RPMI8226 (cell line): ENCODE measurements at regions not wholly inside any gene's neighbourhood (a gene's known extent, or its start where the extent isn't known, plus 50 kb on each side); places are given as distances from the start of the nearest gene placed in this dataset.
A peak's percentile ranks its signal among the peaks of the same experiment; 100 is the strongest.

Experiments
- DNase-seq: peaks from one replicate; pipeline ENCODE4 v3.0.0-alpha.2; 2015

DNA sequence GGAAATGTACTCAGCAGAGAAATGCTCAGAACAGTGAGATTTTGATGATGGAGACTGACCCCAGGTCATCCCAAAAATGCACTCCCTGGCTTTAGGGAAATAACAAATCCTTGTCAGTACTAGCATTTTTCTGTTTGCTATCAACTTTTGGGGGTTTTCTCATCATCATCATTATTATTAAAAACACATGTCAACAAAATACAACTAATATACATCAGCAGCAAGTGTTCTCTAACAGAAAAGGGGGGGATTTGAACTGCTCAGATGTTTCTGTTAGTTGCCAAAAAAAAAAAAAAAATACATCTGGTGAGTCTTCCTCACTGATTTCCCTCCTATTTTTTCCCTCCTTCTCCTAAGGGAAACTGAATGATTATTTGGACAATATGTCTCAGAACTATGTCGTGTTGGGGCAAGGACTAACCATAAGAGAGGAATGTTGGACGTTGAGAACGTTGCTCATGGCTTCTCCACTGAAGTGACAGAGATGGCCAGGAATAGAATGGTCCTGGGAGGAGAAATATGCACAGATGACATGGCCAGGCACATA lies 230.0 kb upstream of the MCTP2 start:
- DNase-seq = no peak

- DNase-seq = no peak
Measured at GRCh38 chr15:94000606-94001005, 230.8 kb upstream of the MCTP2 start.

GRCh38 chr15:93997071-93997658 lies 234.2 kb upstream of the MCTP2 start:
- peak; percentile 11 for DNase-seq

DNA sequence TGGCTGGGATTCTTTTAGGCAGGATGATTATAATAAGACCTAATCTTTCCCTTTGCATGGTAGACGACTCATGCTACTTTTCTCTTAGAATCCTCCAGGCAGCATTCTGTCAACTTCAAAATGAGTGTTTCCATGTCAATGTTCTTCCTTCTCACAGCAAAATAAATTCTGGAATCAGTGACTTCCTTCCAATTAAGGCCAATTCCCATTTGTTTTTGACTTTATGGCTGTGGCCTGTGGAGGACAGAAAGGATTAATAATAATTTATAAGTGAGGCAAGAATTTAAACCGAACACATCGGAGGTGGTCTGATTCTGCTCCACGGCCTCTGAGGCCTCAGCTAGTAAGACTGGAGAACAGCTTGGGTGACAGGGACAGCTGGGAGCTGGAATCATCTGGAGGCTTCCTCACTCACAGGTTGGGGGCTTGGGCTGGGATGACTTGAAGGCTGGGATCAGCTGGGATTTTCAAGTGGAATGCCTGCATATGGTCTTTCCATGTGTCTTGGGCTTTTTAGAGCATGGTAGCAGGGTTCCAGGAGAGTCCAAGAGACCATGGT lies 241.8 kb upstream of the MCTP2 start:
- DNase-seq = no peak

GRCh38 chr15:93987068-93987467 lies 244.3 kb upstream of the MCTP2 start:
- no peak for DNase-seq

- DNase-seq = no peak
Measured at GRCh38 chr15:93986400-93986984, 244.9 kb upstream of the MCTP2 start.

DNA sequence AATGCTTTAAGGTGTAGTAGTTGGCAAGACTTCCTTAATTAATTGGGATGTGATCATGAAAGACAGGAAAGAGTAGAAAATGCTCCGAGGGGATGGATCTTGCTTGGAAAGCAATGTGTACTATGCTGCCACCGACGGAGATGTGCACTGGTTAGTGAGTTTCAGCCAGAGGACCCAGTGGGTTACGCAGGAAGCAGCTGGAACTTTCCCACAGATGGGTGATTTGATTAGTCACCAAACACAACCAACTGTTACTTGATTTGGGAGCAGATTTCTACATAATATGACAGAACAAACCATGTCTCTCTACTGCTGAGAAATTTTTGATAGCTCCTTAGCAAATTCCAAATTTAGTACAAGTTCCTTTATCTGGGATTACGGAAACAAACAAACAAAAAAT lies 245.4 kb upstream of the MCTP2 start:
- DNase-seq = no peak

GRCh38 chr15:93985176-93985575 lies 246.2 kb upstream of the MCTP2 start:
- DNase-seq = no peak

DNA sequence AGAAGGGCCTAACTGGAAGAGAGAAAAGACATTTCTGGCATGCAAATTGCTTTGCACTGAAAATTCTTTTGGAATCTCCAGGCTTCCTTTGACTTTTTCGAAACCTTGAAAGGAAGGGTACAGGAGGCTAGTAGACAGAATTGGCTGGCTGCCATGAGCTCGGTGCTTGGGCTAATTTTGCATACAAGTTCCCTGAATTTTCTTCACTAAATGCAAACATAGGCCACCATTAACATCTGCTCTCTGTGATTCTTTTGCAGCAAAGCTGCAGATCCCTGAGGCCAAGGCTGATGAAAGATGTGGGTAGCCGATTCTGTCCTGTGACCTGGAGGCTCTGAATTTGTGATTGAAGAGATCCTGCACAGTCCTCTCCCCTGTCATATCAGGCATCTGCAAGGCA lies 247.8 kb upstream of the MCTP2 start:
- no peak for DNase-seq

DNA sequence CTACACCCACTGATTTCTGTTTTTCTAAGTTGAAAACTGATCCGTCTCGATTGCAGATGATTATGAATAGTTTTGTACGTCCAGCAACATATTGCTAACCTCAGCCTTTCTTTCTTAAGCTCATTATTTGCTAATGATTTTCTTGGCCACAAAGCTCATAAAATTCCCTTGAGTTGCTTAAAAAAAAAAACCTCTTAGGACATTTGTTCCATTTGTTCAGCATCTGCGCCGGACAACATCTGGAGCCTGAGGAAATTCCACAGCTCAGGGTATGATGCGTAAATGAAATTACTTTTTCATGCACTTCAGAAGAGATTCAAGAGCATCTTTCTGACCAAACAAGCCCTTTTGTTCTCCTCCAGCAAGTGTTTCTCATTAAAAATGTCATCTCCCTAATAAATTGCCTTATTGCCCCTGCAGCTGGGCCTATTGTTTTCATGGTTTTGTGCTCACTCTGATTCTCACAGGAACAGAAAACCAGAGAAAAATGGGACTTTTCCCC lies 249.1 kb upstream of the MCTP2 start:
- no peak for DNase-seq

- DNase-seq = no peak
Measured at GRCh38 chr15:93981706-93982105, 249.7 kb upstream of the MCTP2 start.

DNA sequence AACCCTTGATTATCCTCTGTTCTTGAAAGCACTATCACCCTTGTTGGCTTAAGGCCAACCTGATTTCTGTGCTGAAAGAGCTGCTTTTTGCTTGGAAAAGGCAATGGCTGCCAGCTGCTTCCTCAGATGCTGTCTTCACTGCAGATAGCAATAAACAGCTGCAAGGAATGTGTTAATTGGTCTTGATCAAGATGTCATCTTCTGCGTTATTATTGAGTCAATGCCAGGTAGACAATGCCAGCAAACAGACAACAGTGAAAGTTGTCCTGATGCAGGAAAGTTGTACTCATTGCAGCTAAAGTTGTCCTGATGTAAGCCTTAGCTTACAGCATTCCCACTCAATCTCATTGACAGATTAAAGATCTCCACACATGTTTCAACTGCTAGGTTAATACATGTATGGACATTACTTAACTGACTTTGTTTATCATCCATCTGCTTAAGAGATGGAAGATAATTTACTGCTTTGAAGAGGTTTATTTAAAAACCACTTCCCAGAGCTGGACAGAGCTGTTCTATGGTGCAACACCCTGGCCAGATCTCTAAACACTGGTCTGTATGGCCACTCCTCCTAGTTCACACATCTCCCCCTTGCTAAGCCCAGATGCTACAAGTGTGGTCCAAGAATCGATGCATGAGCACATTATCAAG lies 251.0 kb upstream of the MCTP2 start:
- no peak for DNase-seq

DNA sequence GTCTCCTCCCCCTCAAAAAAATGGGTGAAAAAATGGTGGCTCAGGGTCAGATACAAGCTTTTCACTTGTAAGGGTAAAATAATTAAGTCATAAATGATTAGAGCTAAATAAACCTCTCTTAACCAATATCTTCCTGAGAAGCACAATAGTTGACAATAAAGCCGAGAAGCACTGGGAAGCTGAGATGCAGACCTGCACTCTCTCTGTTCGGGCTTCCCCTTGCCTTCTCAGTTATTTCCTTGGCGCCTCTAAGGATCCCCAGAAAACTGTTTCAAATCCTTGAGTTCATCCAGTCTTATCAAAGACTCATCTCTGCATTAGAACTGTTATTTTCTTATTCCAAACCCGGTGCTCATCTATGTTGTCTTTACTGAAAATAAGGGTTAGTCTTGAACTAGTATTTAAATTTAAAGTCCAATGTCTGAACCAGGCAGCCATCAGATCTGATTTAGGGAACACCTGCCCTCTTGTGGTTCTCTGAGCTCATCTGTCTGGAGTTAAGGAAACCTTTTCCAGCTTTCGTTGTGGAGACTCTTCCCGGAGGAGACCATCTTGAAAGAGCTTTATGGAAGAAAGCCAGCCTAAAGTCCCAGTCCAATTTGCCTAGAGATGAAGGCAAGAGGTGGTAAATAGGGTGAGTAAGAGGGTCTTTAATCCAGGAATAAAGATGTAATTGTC lies 256.4 kb upstream of the MCTP2 start:
- no peak for DNase-seq

DNA sequence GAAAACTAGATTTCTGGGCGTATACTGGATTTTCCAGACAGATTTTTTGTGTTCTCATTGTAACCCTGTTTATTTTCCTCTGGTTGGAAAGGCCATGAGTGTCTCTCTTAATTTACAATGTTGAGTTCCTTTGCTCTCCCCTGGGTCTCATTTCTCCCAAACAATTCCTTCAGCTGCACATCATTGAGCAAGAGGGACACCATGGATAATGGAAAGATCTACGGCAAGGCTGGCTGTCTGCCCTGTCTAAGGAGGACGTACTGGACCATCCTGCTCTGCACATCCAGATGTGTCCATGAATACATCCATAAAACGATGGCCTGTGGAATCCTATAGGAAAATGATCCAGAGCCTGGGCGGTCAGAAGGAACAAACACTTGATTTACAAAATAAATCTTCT lies 258.1 kb upstream of the MCTP2 start:
- DNase-seq = no peak

DNA sequence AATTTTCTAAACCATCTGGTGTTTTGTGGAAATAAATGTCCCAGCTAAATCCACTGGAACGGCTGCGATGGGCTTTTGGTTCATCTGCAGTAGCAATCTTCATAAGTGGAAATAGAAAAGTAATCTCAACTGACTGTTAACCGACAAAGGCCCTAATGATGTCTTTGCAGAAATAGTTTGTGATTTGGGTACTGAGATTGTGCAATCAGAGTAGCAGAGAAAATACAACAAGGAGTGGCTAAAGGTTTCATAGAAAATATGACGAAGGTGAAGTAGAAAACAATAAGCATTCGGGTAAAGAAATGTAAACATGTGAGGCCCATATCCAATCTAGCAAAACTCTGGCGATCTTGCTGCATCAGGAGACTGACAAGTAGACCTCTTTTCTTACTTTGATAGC lies 262.6 kb upstream of the MCTP2 start:
- no peak for DNase-seq

- no peak for DNase-seq
Measured at GRCh38 chr15:93965304-93965908, 266.0 kb upstream of the MCTP2 start.

- DNase-seq = no peak
Measured at GRCh38 chr15:93954985-93955571, 276.3 kb upstream of the MCTP2 start.

GRCh38 chr15:93948726-93949125 lies 282.6 kb upstream of the MCTP2 start:
- DNase-seq = no peak

- no peak for DNase-seq
Measured at GRCh38 chr15:93943586-93943985, 287.8 kb upstream of the MCTP2 start.

- DNase-seq = no peak
Measured at GRCh38 chr15:93942269-93942694, 289.1 kb upstream of the MCTP2 start.

GRCh38 chr15:93941697-93942096 lies 289.7 kb upstream of the MCTP2 start:
- no peak for DNase-seq

DNA sequence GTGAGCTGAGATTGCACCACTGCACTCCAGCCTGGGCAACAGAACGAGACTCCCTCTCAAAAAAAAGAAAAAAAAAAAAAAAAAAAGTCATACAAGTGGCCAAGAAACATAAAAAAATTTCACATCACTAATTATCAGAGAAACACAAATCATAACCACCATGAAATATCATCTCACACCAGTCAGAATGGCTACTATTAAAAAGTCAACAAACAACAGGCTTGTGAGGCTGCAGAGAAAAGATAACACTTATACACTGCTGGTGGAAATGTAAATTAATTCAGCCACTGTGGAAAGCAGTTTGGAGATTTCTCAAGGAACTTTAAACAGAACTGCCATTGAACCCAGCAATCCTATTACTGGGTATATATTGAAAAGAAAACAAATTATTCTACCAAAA lies 291.1 kb upstream of the MCTP2 start:
- DNase-seq = no peak
